HG02759 (cell line): ENCODE measurements at regions not wholly inside any gene's neighbourhood (a gene's known extent, or its start where the extent isn't known, plus 50 kb on each side); places are given as distances from the start of the nearest gene placed in this dataset.

Experiments
- ATAC-seq: cut with Tn5 transposase; IDR thresholded peaks from one replicate; pipeline ENCODE4 v1.9.1; 2021; ENCODE audit warnings: mild to moderate bottlenecking, moderate library complexity; ENCODE audit not compliant: unreplicated experiment

DNA sequence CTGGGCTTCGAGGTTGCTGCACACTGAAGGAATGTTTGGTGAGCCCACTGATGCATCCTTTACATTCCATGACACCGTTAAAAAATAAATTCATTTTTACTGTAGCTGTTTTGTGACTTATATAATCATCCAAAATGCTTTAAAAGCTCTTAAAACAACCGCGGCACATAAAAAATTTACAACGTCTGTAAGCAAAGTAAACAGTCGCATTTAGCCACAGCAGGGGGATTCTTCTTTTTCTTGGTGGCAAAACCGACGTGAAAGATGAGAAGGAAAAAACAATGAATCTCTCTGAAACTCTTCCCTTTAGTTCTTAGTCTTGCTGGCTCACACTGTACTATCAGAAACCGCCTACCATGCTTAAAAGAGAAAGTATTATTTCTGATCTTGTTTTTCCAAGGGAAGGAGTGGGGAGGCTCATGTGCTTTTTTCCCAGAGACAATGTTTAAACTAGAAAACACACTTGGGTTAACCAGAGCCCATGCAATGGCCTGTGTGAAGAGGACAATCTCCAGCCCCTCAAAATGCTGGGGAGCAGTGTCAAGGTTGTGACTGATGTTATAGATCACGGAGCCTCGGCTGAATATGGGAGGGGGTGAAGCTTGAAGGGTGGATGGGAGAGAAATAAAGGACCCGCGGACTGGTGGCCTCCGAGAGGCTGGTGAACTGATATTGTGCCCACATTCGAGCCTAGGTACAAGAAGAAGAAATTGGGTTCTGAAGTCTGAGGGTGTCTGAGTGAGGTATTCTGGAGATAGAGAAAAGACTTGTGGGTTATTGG, 91.1 kb downstream of the IRF8 start:
- ATAC-seq = no peak

DNA sequence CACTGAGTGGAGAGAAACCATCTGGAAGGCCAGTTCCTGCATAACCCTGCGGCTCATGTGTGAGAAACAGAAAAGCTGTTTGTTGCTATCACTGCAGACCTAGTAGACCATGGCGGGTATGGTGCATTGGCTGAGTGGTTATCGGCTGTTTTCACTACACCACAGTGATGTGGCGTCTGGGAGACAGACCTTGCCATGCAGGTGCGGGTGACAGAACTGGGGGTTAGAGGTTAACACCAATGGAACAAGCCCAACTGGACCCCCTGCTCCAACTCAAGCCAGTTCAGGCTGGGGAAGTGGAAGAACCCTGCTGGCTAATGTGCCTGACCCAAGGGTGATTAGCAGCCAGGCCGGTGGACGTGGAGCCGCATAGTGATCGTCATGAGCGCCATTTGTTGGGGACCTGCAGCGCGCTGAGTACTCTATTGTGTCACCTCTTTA, 91.9 kb downstream of the IRF8 start:
- ATAC-seq = no peak

DNA sequence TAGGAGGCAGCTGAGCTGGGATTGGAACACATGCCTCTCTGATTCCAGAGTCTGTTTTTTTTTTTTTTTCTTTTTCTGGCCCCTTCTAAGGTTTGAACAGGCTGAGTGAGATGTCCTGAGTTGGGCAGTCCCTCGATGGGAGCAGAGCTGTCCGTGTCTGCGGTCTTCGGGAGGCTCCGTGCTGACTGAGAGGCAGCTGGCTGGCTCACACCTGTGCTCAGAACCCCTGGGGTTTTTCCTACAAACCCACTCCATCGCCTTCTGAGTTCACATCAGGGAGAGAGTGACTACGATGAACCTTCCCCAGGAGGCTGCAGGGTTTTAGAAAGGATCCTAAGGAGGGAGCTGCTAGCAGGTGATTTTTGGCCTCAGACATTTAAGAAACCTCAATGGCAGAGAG, 92.5 kb downstream of the IRF8 start:
- ATAC-seq = no peak

DNA sequence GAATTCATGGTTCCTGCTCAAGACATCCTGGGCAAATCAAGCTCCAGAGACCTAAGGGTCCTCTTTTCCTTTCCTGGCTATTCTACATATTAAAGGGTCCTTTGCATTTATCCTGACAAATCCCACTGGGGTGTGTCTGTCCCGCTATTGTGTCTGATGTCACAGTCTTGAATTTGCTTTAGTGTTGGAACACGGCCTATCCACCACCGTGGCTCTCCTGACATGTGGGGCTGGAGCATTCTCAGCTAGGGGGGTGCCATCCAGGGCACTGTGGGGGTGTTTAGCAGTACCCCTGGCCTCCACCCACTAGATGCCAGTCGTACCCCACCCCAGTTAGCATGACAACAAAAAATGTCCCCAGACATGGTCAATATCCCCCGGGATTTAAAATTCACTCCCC, 92.9 kb downstream of the IRF8 start:
- no peak for ATAC-seq

DNA sequence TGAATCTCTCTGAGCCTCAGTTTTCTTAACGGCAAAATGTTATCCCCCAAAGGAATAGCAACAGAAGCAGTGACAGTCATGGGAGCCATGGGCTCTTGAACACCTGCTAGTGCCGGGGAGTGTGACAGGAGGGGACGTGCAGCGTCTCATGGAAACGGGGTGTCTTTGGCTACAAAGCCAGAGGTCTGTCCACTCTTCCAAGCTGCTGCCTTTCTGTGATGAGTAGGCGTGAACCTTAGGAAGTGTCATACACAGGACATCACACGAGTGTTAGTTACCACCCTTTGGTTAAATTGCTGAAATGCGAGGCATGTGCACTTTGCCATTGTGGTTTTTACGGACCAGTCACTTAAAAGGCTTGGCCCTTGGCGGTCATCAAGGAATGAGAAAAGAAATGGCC, 93.4 kb downstream of the IRF8 start:
- no peak for ATAC-seq

DNA sequence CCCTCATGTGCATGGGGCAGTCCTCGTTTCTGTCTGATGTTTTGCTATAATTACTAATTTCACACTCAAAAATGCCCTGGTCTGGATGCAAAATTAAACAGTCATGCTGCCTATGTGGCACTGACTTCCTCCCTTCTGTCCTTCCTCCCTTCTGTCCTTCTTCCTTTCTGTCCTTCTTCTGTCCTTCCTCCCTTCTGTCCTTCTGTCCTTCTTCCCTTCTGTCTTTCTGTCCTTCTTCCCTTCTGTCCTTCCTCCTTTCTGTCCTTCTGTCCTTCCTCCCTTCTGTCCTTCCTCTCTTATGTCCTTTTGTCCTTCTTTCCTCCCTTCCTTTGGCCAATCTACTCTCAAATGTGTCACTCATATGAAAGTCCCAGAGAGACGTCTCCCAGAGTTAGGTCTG, 93.8 kb downstream of the IRF8 start:
- no peak for ATAC-seq

DNA sequence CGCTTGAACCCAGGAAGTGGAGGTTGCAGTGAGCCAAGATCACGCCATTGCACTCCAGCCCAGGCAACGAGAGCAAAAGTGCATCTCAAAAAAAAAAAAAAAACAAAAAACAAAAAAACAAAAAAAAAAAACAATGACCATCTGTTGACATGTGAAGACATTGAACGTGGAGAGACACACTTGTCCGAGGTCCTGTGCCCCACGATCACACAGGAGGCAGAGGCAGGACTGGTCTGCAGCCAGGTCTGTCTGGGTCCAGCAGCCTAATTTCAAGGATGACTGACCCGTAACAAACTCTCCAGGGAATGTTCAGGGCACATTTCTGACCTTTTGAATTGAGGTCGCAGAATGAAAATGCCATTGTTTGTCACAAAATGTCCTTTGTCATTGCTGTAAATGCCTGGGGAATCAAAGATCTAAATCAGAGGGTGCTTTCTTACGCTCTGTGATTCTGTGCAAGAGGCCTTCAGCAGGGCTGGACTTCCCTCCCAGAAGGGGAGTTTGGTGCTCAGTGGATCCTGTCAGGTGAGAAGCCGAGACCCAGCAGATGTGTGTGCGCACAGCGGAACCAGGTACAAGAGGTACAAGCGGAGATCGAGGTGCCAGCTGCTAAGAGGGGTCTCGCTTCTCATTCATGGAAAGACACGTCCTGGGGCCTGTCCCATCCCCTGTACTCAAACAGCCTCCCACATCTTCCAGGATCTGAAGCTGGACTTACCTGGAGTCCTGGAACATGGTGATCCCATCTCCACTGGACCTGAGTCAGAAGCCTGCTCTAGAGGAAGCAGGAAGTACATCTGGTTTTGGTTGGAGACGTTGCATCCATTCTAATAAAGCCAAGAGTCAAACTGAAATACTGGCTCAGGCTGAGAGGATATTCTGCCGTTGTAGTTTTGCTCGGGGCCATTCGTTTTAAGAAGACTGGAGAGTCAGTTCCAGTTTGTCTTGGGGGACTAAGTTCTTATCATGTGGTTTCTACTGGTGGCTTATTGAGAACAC, 95.8 kb downstream of the IRF8 start:
- ATAC-seq = no peak

DNA sequence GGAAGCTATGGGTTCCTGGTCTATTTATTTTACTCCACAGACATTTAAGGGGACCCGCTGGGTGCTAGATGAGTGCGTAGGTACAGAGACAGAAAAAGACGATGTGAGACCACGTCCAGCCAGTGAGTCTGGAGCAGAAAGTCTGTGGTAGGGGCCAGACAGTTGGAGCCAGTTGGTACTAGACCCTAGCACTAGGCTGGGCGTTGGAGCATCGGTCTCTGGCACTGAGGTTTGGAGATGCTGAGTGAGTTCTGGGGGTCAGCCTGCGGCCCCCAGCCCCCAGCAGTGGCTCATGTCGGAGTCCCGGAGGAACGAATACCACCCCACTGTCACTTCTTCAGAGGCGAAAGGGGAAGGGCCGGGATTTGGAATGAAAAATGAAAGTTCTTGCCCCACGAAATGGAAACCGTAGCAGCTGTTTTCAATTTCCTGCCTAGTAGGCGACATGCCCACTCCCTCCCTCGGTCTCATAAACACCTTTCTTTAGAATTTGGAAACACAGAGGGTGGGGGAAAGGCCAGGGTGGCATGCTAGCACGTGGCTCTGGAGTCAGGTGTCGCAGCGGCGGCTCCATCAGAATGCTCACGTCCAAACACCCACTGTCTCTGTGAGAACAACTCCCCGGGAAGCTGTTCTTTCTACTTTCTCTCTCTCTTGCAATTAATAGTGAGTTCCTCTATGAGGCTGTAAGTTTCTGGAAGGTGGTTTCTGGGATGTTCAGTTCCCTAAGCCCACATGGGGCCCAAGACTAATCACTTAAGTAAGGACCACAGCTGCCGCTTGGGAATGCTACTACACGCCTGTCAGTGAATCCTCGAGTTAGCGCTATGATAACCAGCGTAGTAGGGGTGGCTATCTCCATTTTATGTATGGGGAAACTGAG, 96.8 kb downstream of the IRF8 start:
- no peak for ATAC-seq

DNA sequence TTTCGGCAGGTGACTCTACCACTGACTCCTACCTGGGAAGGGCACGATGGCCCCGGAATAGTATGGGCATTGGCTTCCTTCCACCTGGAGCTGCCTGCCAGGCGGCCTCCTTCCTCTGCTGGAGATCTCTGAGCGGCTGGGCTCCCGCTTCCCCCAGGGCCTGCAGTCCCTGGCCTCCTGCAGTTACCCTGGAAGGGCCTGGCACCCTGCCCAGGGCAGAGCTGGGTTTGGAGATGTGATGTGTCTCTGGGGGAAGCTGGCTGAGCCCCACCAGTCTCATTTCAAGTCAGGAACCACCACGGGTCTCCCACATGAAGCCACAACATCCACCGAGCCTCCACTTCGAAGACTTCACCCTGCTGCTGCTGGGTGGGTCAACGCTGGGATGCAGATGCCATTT, 97.9 kb downstream of the IRF8 start:
- ATAC-seq = no peak

DNA sequence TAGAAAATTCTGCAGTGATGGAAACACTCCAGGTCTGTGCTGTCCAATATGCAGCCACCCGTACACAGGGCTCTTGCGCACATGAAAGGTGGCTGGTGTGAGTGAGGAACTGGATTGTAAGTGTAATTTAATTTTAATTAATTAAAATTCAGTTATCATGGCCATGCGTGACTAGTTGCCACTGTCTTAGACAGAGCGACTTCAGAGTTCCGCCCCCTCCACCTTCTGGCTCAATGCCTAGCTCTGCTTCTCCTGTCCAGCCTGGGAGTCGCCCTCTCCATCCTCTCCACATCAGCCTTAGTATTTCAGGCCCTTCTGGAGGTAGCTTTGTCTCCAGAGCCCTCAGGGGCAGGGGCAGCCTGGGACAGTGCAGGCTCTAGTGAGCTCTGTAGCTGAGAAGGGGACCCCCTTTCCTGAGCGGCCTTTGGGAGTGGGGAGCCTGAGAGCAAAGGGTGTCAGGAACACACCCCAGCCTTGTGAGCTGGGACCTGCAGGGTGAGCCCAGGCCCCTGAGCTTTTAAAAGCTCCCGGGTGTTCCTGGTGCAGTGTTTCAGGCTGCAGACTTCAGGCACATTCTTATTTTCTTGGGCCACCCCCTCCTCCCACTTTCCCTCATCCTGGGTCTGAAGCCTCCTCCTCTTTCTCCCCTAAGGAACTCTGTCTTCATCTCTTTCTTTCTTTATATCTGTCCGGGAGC, 99.4 kb downstream of the IRF8 start:
- ATAC-seq = no peak

DNA sequence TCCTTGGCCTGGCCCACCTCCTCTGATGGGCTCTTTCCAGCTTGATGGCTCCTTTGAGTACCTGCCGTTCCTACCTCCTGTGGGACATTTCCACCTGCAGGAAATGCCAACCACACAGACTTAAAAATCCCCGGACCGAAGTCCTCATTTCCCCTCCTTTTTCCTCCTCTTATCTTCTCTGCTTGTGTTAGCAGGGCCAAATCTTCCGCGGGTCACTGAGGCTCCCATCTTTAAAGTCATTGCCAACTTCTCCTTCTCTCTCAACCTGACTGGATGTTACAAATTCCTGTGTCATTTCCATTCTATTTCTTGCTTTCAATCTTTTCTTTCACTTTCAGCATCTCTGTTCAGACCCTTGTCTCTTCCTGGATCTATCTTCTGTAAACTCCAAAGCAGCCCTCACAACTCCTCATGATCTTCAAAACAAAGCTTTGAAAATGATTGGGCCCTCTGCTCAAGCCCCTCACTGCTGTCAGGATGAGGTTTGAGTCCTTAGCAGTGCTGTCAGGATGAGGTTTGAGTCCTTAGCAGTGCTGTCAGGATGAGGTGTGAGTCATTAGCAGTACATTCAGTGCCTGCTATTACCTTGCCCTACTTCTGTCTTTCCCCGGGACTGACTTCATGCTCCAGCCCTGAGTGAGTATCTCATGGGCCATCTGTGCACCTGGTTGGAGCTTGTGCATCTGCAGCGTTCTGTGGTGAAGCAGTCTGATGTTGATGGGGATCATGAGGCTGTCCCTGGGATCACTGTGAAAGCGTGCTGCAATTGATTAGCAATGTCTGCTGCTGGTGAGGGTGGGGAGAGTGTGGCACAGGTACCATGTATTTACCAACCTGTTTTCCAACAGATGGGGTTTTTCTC, 100.1 kb downstream of the IRF8 start:
- no peak for ATAC-seq

DNA sequence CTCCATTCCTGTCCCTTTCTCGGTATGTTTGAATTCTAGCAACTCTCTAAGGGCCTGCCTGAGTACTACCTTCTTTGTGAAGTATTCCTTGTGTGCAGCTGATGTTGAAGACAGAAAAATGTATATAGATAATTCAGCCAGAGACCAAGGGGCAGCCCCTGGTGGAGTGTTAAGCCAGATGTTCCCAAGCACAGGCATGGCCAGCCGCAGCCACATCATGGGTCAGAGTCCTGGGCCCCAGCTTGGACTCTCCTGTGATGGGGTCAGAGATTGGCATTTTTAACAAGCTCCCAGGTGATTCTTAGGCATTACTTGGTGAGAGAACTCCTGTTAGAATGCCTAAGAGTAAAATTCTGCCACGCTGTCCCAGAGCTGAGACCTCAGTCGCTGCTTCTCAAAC, 100.8 kb downstream of the IRF8 start:
- ATAC-seq = no peak

DNA sequence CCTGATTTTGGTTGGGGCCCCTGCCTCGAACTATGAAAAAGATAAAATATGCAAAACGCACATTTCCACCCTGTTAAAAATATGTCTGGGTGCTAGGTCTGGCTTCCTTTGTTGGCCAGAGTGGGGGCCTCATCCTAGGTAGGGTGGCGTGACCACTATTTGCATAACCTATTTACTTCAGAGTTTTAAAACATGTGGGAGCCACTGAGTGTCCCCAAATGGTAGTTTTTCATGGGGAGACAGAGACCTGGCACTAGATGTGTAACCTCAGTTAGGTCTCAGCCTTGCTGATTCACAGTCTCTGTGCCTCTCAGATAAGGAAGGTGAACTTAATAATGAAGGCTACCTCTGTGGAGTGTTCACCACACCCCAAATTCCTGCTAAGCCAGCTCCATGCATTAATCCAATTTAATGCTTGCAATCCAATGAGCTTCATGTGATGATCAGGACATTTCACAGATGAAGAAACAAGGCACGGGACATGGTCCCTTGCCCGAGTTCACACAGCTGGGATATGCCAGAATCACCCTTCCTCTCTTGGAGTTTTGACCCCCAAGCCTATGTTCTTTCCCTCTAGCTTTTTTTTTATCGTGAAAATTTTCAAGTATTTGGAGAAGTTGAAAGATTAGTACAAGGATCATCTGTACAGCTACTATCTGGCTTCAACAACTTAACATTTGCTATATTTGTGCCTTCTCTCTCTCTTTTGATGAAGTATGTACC, 103.4 kb downstream of the IRF8 start:
- peak; percentile 75 for ATAC-seq

DNA sequence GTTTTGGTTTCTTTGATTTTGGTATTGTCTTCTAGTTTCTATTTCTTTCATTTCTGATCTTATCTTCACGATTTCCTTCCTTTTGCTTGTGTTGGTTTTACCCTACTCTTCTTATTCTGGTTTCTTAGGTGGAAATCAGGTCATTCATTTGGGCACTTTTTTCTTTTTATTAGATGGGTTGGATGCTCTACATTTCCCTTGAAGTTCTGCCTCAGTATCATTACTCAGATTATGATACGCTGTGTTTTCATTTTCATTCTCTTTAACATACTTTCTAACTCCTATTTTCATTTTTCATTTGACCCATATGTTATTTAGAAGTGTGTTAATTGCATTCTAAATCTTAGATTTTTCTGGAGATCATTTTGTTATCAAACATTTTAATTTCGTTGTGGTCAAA, 108.6 kb downstream of the IRF8 start:
- no peak for ATAC-seq

DNA sequence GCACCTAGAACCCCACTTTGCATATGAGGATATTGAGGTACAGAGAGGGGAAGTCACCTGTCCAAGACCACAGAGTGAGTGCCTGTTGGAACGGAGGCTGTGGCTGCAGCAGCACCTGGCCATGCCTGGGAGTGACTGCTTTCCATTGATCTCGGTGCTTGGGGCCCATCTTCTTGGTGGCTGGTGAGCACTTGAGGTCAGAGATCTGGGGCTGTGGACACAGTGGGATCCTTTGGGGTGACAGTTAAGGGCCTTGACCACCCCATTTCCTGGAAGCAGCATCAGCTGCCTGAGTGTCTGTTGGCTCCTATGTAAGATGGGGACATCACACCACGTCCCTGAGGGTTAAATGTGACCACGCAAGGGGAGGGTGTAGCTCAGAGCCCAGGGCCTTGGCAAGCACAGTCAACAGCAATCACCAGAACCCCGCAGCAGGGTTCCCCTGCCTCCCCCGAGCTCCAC, 111.7 kb downstream of the IRF8 start:
- ATAC-seq = no peak

DNA sequence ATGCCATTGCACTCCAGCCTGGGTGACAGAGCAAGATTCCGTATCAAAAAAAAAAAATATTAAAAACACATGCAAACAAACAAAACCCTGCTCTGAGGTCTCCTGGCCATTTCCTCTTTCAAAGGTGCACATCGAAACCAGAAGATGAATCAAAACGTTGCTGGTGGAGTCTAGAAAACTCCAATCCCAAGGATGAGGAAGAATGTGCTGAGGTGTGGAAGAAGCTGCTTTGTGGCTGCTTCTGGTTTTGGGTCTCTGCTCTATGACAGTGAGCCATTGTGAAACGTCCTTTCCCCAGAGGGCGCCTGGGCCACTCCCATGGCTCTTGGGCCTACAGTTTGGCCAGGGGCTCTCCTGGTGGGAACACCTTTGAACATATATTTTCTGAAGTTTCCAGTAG, 112.6 kb downstream of the IRF8 start:
- ATAC-seq = peak; percentile 43

DNA sequence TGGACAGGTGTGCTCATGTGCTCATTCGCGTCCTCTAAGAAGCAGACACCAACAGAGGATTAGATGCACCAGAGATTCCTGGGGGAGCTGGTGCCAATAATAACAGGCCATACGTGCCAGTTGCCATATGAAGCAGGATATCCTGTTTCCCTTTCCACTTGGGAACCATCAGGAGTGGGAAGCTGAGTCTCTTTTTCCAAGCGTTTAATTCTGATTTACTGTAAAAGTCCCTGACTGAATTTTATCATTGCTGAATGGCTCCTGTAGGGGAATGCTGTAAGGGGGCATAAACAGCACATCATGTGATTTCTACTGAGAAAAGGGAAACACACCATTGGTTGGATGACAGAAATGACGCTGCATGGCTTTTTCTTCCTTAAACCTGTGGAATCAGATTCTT, 113.3 kb downstream of the IRF8 start:
- no peak for ATAC-seq

DNA sequence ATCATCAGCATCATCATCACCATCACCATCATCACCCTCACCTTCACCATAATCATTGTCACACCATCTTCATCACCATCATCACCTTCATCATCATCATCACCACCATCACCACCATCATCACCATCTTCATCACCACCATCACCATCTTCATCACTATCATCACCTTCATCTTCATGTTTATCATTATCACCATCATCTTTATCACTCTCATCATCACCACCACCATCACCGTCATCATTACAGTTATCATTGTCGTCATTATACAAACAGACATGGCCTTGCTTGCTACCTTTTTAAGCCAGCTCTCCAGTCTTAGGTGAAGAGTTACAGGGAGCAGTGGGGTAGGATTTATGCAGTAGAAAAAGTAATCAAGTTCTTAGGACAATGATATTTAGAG, 114.9 kb downstream of the IRF8 start:
- no peak for ATAC-seq

DNA sequence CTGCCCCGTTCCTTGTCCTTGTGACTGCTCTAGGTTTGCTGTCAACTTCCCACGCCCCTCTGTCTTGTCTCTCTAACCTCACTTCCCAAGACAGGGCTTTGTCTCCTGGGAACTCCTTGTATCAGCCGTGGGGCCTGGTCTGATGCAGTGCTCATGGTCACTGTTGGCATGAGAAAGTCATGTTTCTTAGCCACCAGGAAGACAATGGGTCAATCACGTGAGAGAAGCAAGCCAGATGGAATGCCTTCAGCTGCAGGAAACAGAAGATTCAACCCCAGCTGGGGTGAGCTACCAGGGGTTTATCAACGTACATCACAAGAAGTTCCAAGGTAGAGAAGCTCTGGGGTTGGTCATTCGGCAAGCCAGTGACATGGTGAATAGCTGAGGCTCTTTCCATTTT, 116.6 kb downstream of the IRF8 start:
- no peak for ATAC-seq
